ENCODE measurements at regions not wholly inside any gene's neighbourhood (a gene's known extent, or its start where the extent isn't known, plus 50 kb on each side); places are given as distances from the start of the nearest gene placed in this dataset.

DNA sequence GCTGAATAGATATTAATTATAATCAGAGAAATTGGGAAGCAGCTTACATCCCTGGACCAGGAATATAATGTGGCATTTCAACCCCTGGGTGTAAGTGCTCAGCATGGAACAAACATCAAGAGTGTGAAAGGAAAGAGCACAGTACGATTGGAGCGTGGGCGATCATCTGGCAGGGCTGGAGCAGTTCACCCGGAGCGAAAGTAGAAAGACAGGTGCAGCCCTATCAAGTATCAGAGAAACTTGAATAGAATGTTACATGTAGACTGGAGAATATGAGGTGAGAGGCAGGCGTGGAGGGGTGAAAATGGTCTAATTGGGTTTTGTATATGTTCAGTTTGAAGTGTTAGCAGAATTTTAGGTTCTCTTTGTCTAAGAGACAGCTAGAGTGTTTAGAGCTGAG is 303.0 kb downstream of the MDFIC start:
- TF ChIP-seq, protein P1, sequence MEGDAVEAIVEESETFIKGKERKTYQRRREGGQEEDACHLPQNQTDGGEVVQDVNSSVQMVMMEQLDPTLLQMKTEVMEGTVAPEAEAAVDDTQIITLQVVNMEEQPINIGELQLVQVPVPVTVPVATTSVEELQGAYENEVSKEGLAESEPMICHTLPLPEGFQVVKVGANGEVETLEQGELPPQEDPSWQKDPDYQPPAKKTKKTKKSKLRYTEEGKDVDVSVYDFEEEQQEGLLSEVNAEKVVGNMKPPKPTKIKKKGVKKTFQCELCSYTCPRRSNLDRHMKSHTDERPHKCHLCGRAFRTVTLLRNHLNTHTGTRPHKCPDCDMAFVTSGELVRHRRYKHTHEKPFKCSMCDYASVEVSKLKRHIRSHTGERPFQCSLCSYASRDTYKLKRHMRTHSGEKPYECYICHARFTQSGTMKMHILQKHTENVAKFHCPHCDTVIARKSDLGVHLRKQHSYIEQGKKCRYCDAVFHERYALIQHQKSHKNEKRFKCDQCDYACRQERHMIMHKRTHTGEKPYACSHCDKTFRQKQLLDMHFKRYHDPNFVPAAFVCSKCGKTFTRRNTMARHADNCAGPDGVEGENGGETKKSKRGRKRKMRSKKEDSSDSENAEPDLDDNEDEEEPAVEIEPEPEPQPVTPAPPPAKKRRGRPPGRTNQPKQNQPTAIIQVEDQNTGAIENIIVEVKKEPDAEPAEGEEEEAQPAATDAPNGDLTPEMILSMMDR (IDR thresholded peaks at IDR 0.05; ENCODE audit: poor library complexity, severe bottlenecking) = no peak
- TF ChIP-seq SMC3 (conservative IDR thresholded peaks at IDR 0.05; ENCODE audit: poor library complexity) (no peak), EP300 (conservative IDR thresholded peaks at IDR 0.05; ENCODE audit: poor library complexity, severe bottlenecking) (no peak)

All from neural cell (in vitro differentiated cells).